Right lobe of liver (tissue), 6 donors: ENCODE measurements at regions not wholly inside any gene's neighbourhood (a gene's known extent, or its start where the extent isn't known, plus 50 kb on each side); places are given as distances from the start of the nearest gene placed in this dataset.
"Not testable (repeated sequence)": the region's sequence is repeated elsewhere in the genome, so short reads cannot be mapped to it uniquely, and the experiment has no call there.

Experiments used
- ATAC-seq, 4 donors: fragments of 200-7000 bp; cut with Tn5 transposase; one replicate each; pipeline ENCODE4 v1.9.1; 2020; ENCODE audit warnings: mild to moderate bottlenecking in 4 of 4, moderate library complexity in 4 of 4
- DNase-seq, 3 donors: peaks; one replicate each; pipeline ENCODE4 v3.0.0-alpha.2; 2020
- H3K27ac ChIP-seq, 3 donors: fragments of 200-600 bp; one replicate each; pipeline ENCODE4 v1.8.0; 2022
- H3K27me3 ChIP-seq, 2 donors: fragments of 200-600 bp; one replicate each; pipeline ENCODE4 v1.8.0; 2022
- H3K36me3 ChIP-seq, 4 donors: fragments of 200-600 bp; sonication (generic) in 1 of 4; one replicate each; pipeline versions ENCODE4 v1.5.1 to v1.8.0; 2017 to 2022; ENCODE audit warnings: control low read depth in 1 of 4
- H3K4me1 ChIP-seq, 4 donors: fragments of 200-600 bp; sonication (generic) in 1 of 4; one replicate each; pipeline versions ENCODE4 v1.5.1 to v1.8.0; 2017 to 2022; ENCODE audit warnings: control low read depth in 1 of 4
- H3K4me3 ChIP-seq, 3 donors: fragments of 200-600 bp; one replicate each; pipeline ENCODE4 v1.8.0; 2022
- H3K9me3 ChIP-seq, 4 donors: fragments of 200-600 bp; sonication (generic) in 1 of 4; one replicate each; pipeline versions ENCODE4 v1.5.1 to v1.8.0; 2017 to 2022; ENCODE audit warnings: control low read depth in 1 of 4
- POLR2A ChIP-seq: fragments of 450-650 bp; IDR thresholded peaks from one replicate; pipeline ENCODE4 v1.6.1; 2017; ENCODE audit warnings: antibody characterized with exemption, mild to moderate bottlenecking
- WGBS: methylation state at CpG from one replicate; pipeline ENCODE4 v1.1.6; 2018; ENCODE audit warnings: low coverage, low lambda C conversion rate; ENCODE audit not compliant: insufficient coverage; ENCODE audit errors: missing lambda C conversion rate; 5-methylcytosine and 5-hydroxymethylcytosine counted together
- intact Hi-C, 2 donors: fragments of 100-400 bp; cut with DNase I; formaldehyde crosslinking; loops; one replicate each; pipeline versions ENCODE4 v1.11.2 to v1.14.1; 2022
- TF ChIP-seq, protein P1 (sequence below), 4 donors: fragments of 200-600 bp in 3 of 4; fragments of 450-650 bp in 1 of 4; IDR thresholded peaks; one replicate each; pipeline versions ENCODE4 v1.5.1 to v1.8.0; 2016 to 2022; ENCODE audit warnings: antibody characterized with exemption in 4 of 4, mild to moderate bottlenecking in 2 of 4
- donor health status: DM: no; HTN: yes; CAD: no.
- donor health status: DM: no; HTN: no; CAD: no.
- donor health status: DM: no; HTN: no; CAD: no.
- donor health status: DM: no; HTN: yes; CAD: no.
- donor health status: DM: no; HTN: yes; CAD: no.

GRCh38 chr9:97248252-97248651 lies 59.2 kb upstream of the CCDC180 start:
- H3K4me1 ChIP-seq, H3K27me3 ChIP-seq, intact Hi-C loops, DNase-seq, H3K36me3 ChIP-seq, ATAC-seq, H3K4me3 ChIP-seq, H3K9me3 ChIP-seq, H3K27ac ChIP-seq: not testable (repeated sequence)
- WGBS = 80% methylated on average over 2 of the region's 2 CpGs

GRCh38 chr9:97243606-97244005 lies 63.9 kb upstream of the CCDC180 start:
- intact Hi-C loops = no loop called here
- Histone ChIP-seq H3K27ac (no peak overlapping the region), H3K27me3 (no peaks in the 10 kb centered on the region), H3K9me3 (no peaks in the 10 kb centered on the region), H3K4me3 (no peak overlapping the region), H3K4me1 (peaks cover 0 to 7% (median 0%) of the 10 kb centered on the region in 4 donors), H3K36me3 (no peaks in the 10 kb centered on the region)
- DNase-seq (no peak), ATAC-seq (no peak)
- no peak for TF ChIP-seq POLR2A
- TF ChIP-seq, protein P1, sequence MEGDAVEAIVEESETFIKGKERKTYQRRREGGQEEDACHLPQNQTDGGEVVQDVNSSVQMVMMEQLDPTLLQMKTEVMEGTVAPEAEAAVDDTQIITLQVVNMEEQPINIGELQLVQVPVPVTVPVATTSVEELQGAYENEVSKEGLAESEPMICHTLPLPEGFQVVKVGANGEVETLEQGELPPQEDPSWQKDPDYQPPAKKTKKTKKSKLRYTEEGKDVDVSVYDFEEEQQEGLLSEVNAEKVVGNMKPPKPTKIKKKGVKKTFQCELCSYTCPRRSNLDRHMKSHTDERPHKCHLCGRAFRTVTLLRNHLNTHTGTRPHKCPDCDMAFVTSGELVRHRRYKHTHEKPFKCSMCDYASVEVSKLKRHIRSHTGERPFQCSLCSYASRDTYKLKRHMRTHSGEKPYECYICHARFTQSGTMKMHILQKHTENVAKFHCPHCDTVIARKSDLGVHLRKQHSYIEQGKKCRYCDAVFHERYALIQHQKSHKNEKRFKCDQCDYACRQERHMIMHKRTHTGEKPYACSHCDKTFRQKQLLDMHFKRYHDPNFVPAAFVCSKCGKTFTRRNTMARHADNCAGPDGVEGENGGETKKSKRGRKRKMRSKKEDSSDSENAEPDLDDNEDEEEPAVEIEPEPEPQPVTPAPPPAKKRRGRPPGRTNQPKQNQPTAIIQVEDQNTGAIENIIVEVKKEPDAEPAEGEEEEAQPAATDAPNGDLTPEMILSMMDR (IDR thresholded peaks at IDR 0.05) = no peak
- WGBS = 94% methylated on average over 2 of the region's 4 CpGs

DNA sequence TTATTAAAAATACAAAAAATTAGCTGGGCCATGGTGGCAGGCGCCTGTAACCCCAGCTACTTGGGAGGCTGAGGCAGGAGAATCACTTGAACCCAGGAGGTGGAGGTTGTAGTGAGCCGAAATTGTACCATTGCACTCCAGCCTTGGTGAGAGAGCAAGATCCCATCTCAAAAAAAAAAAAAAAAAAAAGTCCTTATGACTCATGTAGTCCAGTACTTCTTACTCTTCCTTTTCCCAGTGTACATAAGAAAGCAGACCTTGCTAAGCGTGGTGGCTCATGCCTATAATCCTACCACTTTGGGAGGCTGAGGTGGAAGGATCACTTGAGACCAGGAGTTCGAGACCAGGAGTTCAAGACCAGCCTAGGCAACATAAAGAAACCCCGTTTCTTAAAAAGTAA lies 66.0 kb upstream of the CCDC180 start:
- DNase-seq, ATAC-seq, H3K27ac ChIP-seq, intact Hi-C loops, H3K4me1 ChIP-seq, H3K4me3 ChIP-seq, H3K27me3 ChIP-seq, H3K9me3 ChIP-seq, H3K36me3 ChIP-seq: not testable (repeated sequence)
- WGBS = 69% methylated on average over 2 of the region's 5 CpGs

- ATAC-seq (peak; percentile 95 to 98 (median 96)), DNase-seq (peak; percentile 73 to 89 (median 88))
- H3K27me3 ChIP-seq = no peaks in the 10 kb centered on the region
- H3K9me3 ChIP-seq = no peaks in the 10 kb centered on the region
- WGBS = 15% methylated on average over 27 of the region's 58 CpGs
- peaks cover 0 to 7% (median 0%) of the 10 kb centered on the region in 4 donors for H3K4me1 ChIP-seq
- peak overlapping the region; percentile 36 to 73 (median 57) for H3K4me3 ChIP-seq
- H3K27ac ChIP-seq = peak overlapping the region in 2 of 3 donors; percentile 22 to 59
- H3K36me3 ChIP-seq = no peaks in the 10 kb centered on the region
- intact Hi-C loops = no loop called here
- TF ChIP-seq, protein P1 (IDR thresholded peaks at IDR 0.05) = no peak
- peak; percentile 32 for TF ChIP-seq POLR2A
These were observed 69.2 kb upstream of the CCDC180 start for GRCh38 chr9:97237951-97238889.

- H3K9me3 ChIP-seq = no peaks in the 10 kb centered on the region
- DNase-seq (peak in 2 of 3 donors; percentile 52 to 58), ATAC-seq (peak in 3 of 4 donors; percentile 26 to 57 (median 29))
- peak overlapping the region in 1 of 3 donors; percentile 59 for H3K27ac ChIP-seq
- H3K4me1 ChIP-seq = peaks cover 0 to 7% (median 0%) of the 10 kb centered on the region in 4 donors
- no peaks in the 10 kb centered on the region for H3K36me3 ChIP-seq
- intact Hi-C loops = no loop called here
- 75% methylated on average over 16 of the region's 23 CpGs for WGBS
- TF ChIP-seq, protein P1 (IDR thresholded peaks at IDR 0.05) = no peak
- TF ChIP-seq POLR2A = no peak
- H3K27me3 ChIP-seq = no peaks in the 10 kb centered on the region
- H3K4me3 ChIP-seq = peak overlapping the region in 2 of 3 donors; percentile 36 to 73
These were observed 70.1 kb upstream of the CCDC180 start for GRCh38 chr9:97237311-97237786.

DNA sequence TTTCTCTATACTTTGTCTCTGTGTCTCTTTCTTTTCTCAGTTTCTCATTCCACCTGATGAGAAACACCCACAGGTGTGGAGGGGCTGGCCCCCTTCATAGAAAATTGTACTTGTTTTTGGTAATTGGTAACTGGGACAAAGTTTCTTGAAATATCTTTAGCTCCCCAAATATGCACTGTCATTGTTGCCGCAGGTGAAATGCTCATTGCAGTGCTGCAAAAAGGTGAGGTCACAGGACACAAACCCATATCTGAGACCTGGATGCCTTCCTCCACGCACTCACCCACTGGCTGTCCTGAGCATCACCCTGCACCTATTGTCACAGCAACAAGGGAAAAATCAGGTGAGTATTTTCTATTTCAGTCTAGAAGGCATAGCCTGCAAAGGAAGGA lies 74.5 kb upstream of the CCDC180 start:
- DNase-seq = not testable (repeated sequence)

DNA sequence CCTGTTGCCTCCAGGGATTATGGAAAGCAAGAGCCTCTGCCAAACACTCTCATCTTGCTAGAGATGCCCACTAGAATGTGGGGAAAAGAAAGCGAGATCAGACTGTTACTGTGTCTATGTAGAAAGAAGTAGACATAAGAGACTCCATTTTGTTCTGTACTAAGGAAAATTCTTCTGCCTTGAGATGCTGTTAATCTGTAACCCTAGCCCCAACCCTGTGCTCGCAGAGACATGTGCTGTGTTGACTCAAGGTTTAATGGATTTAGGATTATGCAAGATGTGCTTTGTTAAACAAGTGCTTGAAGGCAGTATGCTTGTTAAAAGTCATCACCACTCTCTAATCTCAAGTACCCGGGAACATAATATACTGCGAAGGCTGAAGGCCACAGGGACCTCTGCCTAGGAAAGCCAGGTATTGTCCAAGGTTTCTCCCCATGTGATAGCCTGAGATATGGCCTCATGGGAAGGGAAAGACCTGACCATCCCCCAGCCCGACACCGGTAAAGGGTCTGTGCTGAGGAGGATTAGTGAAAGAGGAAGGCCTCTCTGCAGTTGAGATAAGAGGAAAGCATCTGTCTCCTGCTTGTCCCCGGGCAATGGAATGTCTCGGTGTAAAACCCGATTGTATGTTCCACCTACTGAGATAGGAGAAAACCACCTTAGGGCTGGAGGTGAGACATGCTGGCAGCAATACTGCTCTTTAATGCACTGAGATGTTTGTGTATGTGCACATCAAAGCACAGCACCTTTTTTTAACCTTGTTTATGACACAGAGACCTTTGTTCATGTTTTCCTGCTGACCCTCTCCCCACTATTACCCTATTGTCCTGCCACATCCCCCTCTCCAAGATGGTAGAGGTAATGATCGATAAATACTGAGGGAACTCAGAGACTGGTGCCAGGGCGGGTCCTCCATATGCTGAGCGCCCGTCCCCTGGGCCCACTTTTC lies 75.1 kb upstream of the CCDC180 start:
- 67% methylated on average over 6 of the region's 13 CpGs for WGBS
- ATAC-seq, H3K27ac ChIP-seq, DNase-seq, H3K27me3 ChIP-seq, H3K9me3 ChIP-seq, H3K36me3 ChIP-seq, intact Hi-C loops, H3K4me1 ChIP-seq, H3K4me3 ChIP-seq: not testable (repeated sequence)

More for the DNA sequence above, 74.5 kb upstream of the CCDC180 start:
- intact Hi-C loops, H3K4me1 ChIP-seq, ATAC-seq, H3K27ac ChIP-seq, H3K36me3 ChIP-seq, H3K9me3 ChIP-seq, H3K4me3 ChIP-seq, H3K27me3 ChIP-seq: not testable (repeated sequence)
- WGBS = 100% methylated on average over 2 of the region's 2 CpGs
